Motor neuron (in vitro differentiated cells): ENCODE measurements at regions not wholly inside any gene's neighbourhood (a gene's known extent, or its start where the extent isn't known, plus 50 kb on each side); places are given as distances from the start of the nearest gene placed in this dataset.
A peak's percentile ranks its signal among the peaks of the same experiment; 100 is the strongest.

ENCODE experiments used
- ATAC-seq, 8 experiments: fragments of 200-7000 bp; cut with Tn5 transposase; replicated peaks in 6 of 8; 2 replicates each; pipeline ENCODE4 v1.8.0; 2021; ENCODE audit warnings: mild to moderate bottlenecking in 8 of 8, moderate library complexity in 8 of 8
- H3K27ac ChIP-seq, 2 donors: fragments of 250-450 bp; sonication (Bioruptor Pico); 2 replicates each; pipeline ENCODE4 v1.9.0; 2021; ENCODE audit warnings: antibody characterized with exemption in 2 of 2, mild to moderate bottlenecking in 2 of 2, moderate library complexity in 1 of 2
- H3K4me1 ChIP-seq, 2 donors: fragments of 250-450 bp; sonication (Bioruptor Pico); replicated peaks in 1 of 2; 2 replicates each; pipeline ENCODE4 v1.6.1; 2021; ENCODE audit warnings: antibody characterized with exemption in 2 of 2, mild to moderate bottlenecking in 2 of 2, moderate library complexity in 1 of 2
- H3K4me3 ChIP-seq, 5 donors: fragments of 250-450 bp; sonication (Bioruptor Pico); 2 replicates each; pipeline ENCODE4 v1.9.0; 2021; ENCODE audit warnings: antibody characterized with exemption in 5 of 5, mild to moderate bottlenecking in 5 of 5, moderate library complexity in 4 of 5
- WGBS, 10 experiments: fragments of 450-650 bp; shearing (Covaris generic); methylation state at CpG; one replicate each; pipeline ENCODE4 v1.0.0; 2022; 5-methylcytosine and 5-hydroxymethylcytosine counted together
- in situ Hi-C, 9 experiments: fragments of 400-800 bp; cut with MboI; loops; one replicate each; pipeline ENCODE4 v1.15.0; 2021; ENCODE audit warnings: low sequenced_read_pairs in 9 of 9, low pct_unique_long_range_greater_than_20kb in 2 of 9; ENCODE audit not compliant: unreplicated experiment in 9 of 9

DNA sequence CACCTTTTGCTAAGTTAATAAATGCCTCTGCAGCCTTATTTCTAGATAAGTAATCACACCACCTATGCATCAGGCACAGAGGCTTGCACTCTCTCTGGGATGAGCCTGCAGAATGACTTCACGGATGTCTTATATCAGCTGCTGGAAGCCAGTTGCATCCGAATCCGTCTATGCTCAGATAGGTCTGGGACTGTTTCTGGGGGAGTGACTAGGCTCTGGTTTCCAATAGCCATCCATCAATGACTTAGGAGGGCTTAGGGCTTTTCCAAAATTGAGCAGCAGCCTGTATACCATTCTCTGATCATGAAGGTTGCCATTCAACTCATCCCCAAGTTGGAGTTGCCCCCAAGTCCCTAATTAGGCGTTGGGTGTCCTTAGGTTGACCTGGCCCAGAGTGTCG lies 113.3 kb upstream of the ERCC4 start:
- no peak overlapping the region for H3K27ac ChIP-seq
- in situ Hi-C loops, result no loop called here
- H3K4me3 ChIP-seq, result no peak overlapping the region
- ATAC-seq, result no peak
- no peaks in the 10 kb centered on the region for H3K4me1 ChIP-seq
- 15 to 83% (median 51%) methylated on average over 1 to 5 of the region's 5 CpGs; no CpG with 5 or more reads in 3 of the 10 experiments for WGBS, 10 experiments

DNA sequence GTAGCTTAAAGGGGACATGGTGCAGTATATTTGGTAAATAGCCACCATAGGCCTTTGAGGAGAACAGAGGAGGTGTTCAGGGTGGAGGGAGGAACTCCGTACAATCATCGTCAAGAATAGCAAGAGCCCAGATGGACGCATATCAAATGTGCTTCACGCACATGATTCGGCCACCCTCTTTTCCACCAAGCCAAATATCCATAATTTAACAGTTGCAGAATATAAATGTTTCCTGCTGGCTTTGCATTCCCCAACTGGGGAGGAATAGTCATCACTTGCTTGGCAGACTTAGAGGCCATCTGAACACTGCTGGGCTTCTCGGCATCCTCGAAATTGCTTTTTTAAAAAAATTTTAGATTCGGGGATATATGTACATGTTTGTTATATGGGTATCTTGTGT lies 111.9 kb upstream of the ERCC4 start:
- in situ Hi-C loops, result no loop called here
- peak in 1 of 8 experiments; percentile 46 for ATAC-seq
- 19 to 99% (median 70%) methylated on average over 1 to 8 of the region's 8 CpGs; no CpG with 5 or more reads in 3 of the 10 experiments for WGBS, 10 experiments
- Histone ChIP-seq H3K4me3 (no peak overlapping the region), H3K27ac (no peak overlapping the region), H3K4me1 (no peaks in the 10 kb centered on the region)

DNA sequence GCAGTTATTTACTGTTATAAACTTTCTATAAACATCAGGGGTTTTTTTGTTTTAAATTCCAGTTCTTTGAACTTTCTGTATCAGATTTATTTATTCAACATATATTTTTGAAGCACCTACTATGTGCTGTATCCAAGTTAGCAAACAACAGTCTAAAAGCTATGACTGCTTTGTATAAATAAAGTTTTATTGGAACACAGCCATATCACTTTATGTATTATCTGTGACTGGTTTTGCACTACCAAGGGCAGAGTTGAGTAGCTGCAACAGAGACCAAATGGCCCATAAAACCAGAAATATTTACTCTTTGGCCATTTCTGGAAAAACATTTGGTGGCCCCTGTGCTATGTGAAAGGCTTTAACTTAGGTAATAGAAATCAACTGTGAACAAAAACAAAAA lies 110.2 kb upstream of the ERCC4 start:
- ATAC-seq, result no peak
- no peaks in the 10 kb centered on the region for H3K4me1 ChIP-seq
- H3K4me3 ChIP-seq, result no peak overlapping the region
- no peak overlapping the region for H3K27ac ChIP-seq
- in situ Hi-C loops, result no loop called here

DNA sequence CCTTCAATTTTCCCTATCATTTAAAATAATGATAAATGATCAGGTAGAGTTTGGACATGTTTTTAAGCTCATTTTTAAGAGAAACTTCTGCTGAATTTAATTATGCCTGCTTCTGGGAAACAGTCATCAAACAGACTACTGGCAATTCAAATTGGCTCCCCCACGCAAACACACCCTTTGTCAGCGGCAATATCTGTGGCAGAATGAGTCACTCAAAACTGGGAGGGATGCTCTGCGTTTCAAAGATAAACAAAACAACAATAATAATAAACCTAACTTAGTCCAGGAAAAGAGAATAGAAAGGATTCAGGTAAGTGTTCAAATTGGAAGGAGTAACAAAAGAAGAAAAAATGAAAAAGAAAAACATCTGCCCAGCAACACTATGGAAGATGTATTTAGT lies 108.1 kb upstream of the ERCC4 start:
- in situ Hi-C loops, result no loop called here
- Histone ChIP-seq H3K4me1 (no peaks in the 10 kb centered on the region), H3K4me3 (no peak overlapping the region), H3K27ac (no peak overlapping the region)
- WGBS, 10 experiments, result 0 to 83% (median 45%) methylated on average over 2 to 3 of the region's 3 CpGs; no CpG with 5 or more reads in 1 of the 10 experiments
- peak in 2 of 8 experiments; percentile 91 to 93 for ATAC-seq

DNA sequence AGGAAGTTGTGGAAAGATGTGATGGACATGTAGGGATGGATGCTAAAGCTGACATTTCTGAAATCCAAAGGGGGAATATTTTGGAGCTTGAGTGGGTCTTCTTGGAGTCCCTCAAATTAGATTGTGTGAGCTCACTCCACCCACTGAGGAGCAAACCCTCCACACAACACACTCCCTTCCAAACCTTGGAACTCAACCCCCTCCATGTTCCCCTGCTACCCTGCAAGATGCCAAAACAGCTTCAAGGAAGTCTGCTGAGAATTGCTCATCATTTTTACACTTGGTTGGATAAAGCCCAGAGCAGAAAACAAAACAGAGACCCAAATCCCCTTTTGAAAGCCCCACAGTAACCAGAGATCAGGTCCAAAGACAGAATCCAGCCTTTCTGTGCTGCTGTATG lies 103.3 kb upstream of the ERCC4 start:
- in situ Hi-C loops, result no loop called here
- ATAC-seq, result no peak
- Histone ChIP-seq H3K4me3 (no peak overlapping the region), H3K4me1 (no peaks in the 10 kb centered on the region), H3K27ac (no peak overlapping the region)

DNA sequence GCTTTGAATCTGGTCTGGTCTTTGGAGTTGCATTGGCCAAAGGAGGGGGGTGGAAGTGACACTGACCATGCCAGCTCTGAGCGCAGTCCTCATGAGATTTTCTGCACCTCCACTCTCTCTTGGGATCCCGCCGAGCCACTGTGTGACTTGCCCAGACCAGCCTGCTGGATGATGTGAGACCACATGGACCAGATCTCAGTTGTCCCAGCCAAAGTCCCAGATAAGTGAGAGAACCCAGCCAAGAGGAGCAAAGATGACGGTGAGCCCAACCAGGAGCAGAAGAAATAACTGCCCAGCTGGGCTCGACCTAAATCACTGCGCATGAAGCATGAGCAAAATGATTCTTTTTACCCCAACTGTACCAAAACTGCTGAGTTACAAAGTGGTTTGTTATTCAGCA lies 96.5 kb upstream of the ERCC4 start:
- Histone ChIP-seq H3K27ac (no peak overlapping the region), H3K4me3 (no peak overlapping the region), H3K4me1 (no peaks in the 10 kb centered on the region)
- ATAC-seq, result no peak
- 40 to 85% (median 71%) methylated on average over 2 to 3 of the region's 6 CpGs; no CpG with 5 or more reads in 4 of the 10 experiments for WGBS, 10 experiments
- in situ Hi-C loops, result no loop called here

DNA sequence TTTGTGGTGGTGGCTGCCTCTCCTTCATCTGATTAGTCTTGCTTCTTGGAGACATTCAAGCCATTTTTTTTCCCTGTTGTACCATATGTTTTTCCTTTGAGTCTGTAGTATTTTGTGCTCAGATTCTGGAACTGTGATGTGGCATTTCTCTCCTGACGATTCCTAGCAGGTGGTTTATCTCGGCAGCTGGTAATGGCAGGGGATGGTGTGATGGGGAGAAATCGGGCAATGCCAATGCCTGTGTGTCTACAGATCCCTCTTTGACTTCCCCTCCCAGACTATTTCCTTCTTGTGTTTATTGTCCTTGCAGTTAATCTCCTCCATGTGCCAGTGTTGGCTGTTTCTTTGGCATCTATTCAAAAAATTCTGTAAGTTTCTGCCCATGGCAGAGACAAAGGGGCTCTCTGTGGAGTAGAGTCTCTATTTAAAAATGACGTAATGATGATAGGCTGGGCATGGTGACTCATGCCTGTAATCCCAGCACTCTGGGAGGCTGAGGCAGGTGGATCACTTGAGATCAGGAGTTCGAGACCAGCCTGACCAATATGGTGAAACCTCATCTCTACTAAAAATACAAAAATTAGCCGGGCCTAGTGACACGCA lies 90.2 kb upstream of the ERCC4 start:
- in situ Hi-C loops, result no loop called here
- ATAC-seq, result peak in 2 of 8 experiments; percentile 23 to 24
- WGBS, 10 experiments, result 0 to 100% (median 77%) methylated on average over 1 to 6 of the region's 7 CpGs; no CpG with 5 or more reads in 1 of the 10 experiments
- H3K4me3 ChIP-seq, result no peak overlapping the region
- no peaks in the 10 kb centered on the region for H3K4me1 ChIP-seq
- no peak overlapping the region for H3K27ac ChIP-seq

DNA sequence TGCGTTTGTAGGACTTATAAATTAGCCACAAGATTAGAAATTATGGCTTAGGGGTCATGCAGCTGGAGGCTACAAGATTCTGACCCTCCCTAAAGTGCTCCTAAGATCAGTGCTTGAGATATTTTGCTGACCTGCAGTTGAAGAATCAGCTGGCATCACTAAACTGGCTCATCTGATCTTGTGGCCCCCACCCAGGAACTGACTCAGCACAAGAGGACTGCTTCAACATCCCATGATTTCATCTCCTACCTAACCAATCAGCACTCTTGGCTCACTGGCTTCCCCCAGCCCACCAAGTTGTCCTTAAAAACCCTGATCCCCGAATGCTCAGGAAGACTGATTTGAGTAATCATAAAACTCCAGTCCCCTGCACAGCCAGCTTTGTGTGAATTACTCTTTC lies 86.4 kb upstream of the ERCC4 start:
- 14 to 78% (median 33%) methylated on average over 1 to 2 of the region's 2 CpGs; no CpG with 5 or more reads in 5 of the 10 experiments for WGBS, 10 experiments
- Histone ChIP-seq H3K27ac (no peak overlapping the region), H3K4me1 (no peaks in the 10 kb centered on the region), H3K4me3 (no peak overlapping the region)
- in situ Hi-C loops, result no loop called here
- ATAC-seq, result no peak

DNA sequence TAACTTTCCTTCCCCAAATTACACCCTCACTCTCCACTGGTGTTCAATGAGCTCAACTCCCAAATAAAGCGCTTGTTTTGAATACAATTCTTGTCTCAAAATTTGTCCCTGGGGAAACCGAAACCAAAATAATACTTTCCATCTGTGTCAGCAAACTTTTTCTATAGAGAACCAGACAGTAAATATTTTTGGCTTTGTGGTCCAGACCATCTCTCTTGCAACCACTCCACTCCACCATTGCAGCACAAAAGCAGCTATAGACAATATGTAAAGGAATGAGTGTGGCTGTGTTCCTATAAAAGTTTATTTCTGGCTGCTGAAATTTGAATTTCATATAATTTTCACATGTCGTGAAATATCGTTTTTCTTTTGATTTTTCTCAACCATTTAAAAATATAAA lies 84.6 kb upstream of the ERCC4 start:
- no peak for ATAC-seq
- no peak overlapping the region for H3K27ac ChIP-seq
- WGBS, 10 experiments, result 0 to 90% (median 50%) methylated on average over 2 to 4 of the region's 4 CpGs; no CpG with 5 or more reads in 2 of the 10 experiments
- H3K4me1 ChIP-seq, result no peaks in the 10 kb centered on the region
- in situ Hi-C loops, result no loop called here
- H3K4me3 ChIP-seq, result no peak overlapping the region

DNA sequence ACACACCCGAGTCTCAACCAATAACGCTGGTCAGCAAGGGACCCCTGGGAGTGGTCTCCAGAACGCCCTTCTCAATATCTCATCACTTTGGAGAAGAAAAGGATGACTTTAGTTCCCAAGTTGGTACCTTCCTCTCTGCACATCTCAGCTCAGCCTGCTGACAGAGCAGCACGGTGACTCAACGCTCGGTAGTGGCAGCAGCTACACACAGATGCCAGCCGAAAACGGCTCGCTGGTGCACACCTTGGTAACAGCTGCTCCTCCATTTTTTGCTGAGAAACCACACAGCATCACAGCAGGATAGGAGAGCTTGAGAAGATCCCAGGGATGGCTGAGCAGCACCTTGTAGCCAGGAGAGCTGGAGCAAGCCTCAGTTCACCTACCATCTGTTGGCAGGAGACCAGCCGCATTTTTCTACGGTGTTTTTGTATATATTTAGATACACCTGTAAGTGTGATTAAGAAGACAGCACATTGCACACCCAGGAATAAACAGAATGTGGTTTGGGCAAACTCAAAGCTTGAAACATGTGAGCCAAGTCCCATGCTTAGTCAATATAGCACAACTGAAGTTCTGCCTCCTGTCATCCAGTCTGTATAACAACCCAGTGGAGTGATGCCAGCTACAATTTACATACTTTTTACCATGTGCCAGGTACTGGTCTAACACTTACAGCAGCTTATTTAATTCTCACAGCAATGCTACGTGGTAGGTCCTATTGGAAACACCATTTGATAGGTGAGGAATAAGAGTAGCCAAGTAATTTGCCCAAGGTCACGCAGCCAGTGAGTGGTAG lies 83.8 kb upstream of the ERCC4 start:
- Histone ChIP-seq H3K4me3 (no peak overlapping the region), H3K4me1 (no peaks in the 10 kb centered on the region), H3K27ac (no peak overlapping the region)
- in situ Hi-C loops, result no loop called here
- 36 to 95% (median 80%) methylated on average over 1 to 9 of the region's 13 CpGs; no CpG with 5 or more reads in 1 of the 10 experiments for WGBS, 10 experiments
- ATAC-seq, result no peak

DNA sequence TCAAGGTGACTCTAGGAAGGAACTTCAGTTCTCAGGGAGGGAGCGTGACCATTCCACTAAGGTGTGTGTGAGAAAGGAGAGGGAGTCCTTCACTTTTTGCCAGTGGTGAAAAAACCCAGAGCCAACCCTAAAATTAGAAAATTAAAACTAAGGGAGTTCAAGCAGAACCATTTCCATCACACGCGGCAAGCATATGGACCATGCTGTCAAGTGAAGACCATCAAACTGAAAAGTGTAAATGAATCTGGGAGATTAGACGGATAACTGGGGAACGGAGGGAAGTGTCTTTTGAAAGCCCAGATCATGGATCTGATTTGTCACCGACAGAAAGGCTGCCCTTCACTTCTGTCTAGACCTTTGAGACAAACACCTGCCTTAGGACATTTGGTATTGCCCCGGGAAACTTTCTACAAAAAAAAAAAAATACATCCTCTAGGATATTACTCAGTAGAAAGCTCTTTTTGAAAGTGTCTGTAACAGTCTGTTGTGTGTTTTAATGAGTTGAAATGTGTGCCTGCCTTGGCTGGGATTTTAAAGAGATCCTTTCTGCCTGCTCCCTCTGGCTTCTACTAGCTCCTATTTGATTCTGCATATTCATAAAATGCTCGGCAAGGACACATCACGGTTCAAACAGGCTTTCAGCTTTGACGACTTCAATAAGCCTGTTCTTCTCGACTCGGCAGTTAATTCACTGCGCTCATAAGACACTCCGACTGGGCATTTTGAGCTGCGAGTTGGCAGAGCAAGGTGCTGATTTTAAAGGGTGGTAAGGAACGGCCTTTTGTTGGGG lies 81.4 kb upstream of the ERCC4 start:
- in situ Hi-C loops, result no loop called here
- 17 to 100% (median 76%) methylated on average over 1 to 16 of the region's 16 CpGs for WGBS, 10 experiments
- Histone ChIP-seq H3K4me1 (no peaks in the 10 kb centered on the region), H3K27ac (no peak overlapping the region), H3K4me3 (no peak overlapping the region)
- no peak for ATAC-seq

DNA sequence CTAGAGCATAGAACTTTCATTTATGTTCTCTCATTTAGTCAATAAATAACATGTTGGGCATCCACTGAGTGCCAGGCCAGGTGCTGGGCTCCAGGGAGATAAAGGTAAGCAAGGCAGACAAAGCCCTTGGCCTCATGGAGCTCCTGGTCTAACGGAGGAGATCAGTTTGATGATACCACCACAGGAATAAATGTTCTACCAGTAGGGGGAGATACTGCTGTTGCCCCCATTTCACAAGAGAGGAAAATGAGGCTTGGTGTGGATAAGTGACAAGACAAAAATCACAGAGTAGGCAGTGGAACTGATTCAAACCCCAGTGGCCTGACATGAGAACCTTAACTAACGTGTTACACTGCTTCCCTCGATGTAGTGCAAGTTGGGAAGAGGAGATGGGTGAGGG lies 80.4 kb upstream of the ERCC4 start:
- Histone ChIP-seq H3K27ac (no peak overlapping the region), H3K4me1 (no peaks in the 10 kb centered on the region), H3K4me3 (no peak overlapping the region)
- in situ Hi-C loops, result no loop called here
- 10 to 93% (median 87%) methylated on average over 2 to 3 of the region's 3 CpGs; no CpG with 5 or more reads in 6 of the 10 experiments for WGBS, 10 experiments
- no peak for ATAC-seq

DNA sequence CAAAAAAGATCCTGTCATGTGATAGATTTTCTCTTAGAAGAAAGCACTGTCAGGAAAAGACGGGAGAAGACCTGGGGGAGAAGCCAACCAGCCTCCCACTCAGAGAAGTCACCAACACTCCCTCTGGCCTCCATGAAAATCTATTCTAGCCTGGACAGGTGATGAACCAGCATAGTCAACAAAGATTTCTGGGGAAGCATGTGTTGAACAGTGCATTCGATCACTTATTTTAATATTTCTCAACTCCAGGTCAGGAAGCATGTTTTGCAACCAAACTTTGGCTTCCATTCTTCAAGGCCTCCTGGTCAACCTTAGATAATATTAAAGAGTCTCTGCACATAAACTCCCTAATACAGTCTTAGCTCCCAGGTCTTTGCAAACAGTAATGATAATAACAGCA lies 74.7 kb upstream of the ERCC4 start:
- no peak for ATAC-seq
- in situ Hi-C loops, result no loop called here
- WGBS, 10 experiments, result 0 to 100% (median 49%) methylated on average over 1 to 2 of the region's 2 CpGs; no CpG with 5 or more reads in 2 of the 10 experiments
- H3K4me3 ChIP-seq, result no peak overlapping the region
- no peaks in the 10 kb centered on the region for H3K4me1 ChIP-seq
- H3K27ac ChIP-seq, result no peak overlapping the region
